Left lung (tissue), 4 donors: ENCODE measurements at regions not wholly inside any gene's neighbourhood (a gene's known extent, or its start where the extent isn't known, plus 50 kb on each side); places are given as distances from the start of the nearest gene placed in this dataset.

Experiments
- ATAC-seq: fragments of 200-7000 bp; cut with Tn5 transposase; one replicate; pipeline ENCODE4 v1.9.1; 2020; ENCODE audit warnings: moderate library complexity
- DNase-seq, 4 donors: peaks; one replicate each; pipeline ENCODE4 v3.0.0-alpha.2; 2013 to 2020
- H3K27ac ChIP-seq, 2 donors: fragments of 200-600 bp; sonication (generic) in 1 of 2; one replicate each; pipeline versions ENCODE4 v1.5.0 to v1.8.0; 2020 to 2021
- H3K27me3 ChIP-seq, 2 donors: fragments of 200-600 bp; sonication (generic) in 1 of 2; one replicate each; pipeline versions ENCODE4 v1.5.0 to v1.8.0; 2020 to 2021
- H3K36me3 ChIP-seq, 2 donors: fragments of 200-600 bp; sonication (generic) in 1 of 2; one replicate each; pipeline versions ENCODE4 v1.5.0 to v1.8.0; 2020 to 2021
- H3K4me1 ChIP-seq, 2 donors: fragments of 200-600 bp; one replicate each; pipeline ENCODE4 v1.8.0; 2021
- H3K4me3 ChIP-seq, 2 donors: fragments of 200-600 bp; sonication (generic) in 1 of 2; one replicate each; pipeline versions ENCODE4 v1.5.0 to v1.8.0; 2020 to 2021; ENCODE audit warnings: mild to moderate bottlenecking in 1 of 2
- H3K9me3 ChIP-seq, 2 donors: fragments of 200-600 bp; sonication (generic) in 1 of 2; one replicate each; pipeline versions ENCODE4 v1.5.0 to v1.8.0; 2020 to 2021
- intact Hi-C, 2 donors: fragments of 100-400 bp; cut with DNase I; formaldehyde crosslinking; loops; one replicate each; pipeline versions ENCODE4 v1.11.2 to v1.14.2; 2022
- TF ChIP-seq, protein P1 (sequence below), 2 donors: fragments of 200-600 bp; sonication (generic) in 1 of 2; IDR thresholded peaks; one replicate each; pipeline versions ENCODE4 v1.5.0 to v1.8.0; 2021; ENCODE audit warnings: antibody characterized with exemption in 2 of 2
- donor health status: DM: no; HTN: yes; CAD: no.
- donor health status: DM: no; HTN: no; CAD: no.

DNA sequence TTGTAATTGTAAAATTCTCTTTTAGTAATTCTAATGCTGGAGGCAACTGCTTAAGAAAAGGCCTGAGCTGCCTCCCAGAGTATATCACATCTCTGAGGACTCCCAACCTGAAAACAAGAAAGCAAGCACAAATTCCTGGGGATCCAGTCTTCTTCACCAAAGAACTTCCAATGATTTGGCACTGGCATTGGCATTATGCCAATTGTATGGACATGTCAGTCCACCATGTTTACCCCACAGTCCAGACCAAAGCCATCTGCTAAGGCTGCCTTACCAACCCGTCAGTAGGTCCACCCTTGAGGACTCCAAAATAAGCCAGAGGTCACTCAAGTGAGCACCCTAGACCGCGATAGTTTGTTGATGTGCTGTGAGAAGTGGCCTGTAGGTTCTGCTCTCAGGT is 263.1 kb downstream of the RND3 start:
- H3K27ac ChIP-seq, result no peak overlapping the region
- no peak for DNase-seq
- H3K27me3 ChIP-seq, result no peaks in the 10 kb centered on the region
- H3K4me1 ChIP-seq, result no peaks in the 10 kb centered on the region
- TF ChIP-seq, protein P1, sequence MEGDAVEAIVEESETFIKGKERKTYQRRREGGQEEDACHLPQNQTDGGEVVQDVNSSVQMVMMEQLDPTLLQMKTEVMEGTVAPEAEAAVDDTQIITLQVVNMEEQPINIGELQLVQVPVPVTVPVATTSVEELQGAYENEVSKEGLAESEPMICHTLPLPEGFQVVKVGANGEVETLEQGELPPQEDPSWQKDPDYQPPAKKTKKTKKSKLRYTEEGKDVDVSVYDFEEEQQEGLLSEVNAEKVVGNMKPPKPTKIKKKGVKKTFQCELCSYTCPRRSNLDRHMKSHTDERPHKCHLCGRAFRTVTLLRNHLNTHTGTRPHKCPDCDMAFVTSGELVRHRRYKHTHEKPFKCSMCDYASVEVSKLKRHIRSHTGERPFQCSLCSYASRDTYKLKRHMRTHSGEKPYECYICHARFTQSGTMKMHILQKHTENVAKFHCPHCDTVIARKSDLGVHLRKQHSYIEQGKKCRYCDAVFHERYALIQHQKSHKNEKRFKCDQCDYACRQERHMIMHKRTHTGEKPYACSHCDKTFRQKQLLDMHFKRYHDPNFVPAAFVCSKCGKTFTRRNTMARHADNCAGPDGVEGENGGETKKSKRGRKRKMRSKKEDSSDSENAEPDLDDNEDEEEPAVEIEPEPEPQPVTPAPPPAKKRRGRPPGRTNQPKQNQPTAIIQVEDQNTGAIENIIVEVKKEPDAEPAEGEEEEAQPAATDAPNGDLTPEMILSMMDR (IDR thresholded peaks at IDR 0.05), result no peak
- intact Hi-C loops, result no loop called here
- ATAC-seq, result no peak
- no peaks in the 10 kb centered on the region for H3K9me3 ChIP-seq
- H3K4me3 ChIP-seq, result no peak overlapping the region
- no peaks in the 10 kb centered on the region for H3K36me3 ChIP-seq

DNA sequence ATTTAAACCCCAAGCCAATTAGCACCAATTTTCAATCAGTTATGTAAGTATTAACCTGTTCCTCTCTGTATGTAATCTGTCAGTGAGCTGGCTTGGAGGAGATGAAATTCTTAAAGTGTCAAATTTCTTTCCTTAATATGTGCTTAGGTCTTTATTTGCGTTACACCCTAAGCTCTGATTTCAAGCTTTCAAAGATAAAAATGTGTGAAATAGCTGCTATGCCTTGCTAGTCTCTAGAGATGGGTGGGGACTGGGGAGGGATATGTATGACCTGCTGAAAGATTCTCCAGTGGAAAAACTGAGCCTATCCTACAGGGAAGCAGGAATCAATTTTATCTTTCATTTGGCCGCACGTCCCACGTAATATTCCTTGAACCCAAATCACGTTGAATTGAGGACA is 264.5 kb downstream of the RND3 start:
- intact Hi-C loops, result no loop called here
- H3K36me3 ChIP-seq, result no peaks in the 10 kb centered on the region
- DNase-seq, result no peak
- no peaks in the 10 kb centered on the region for H3K4me1 ChIP-seq
- ATAC-seq, result no peak
- no peaks in the 10 kb centered on the region for H3K9me3 ChIP-seq
- no peak overlapping the region for H3K4me3 ChIP-seq
- no peak overlapping the region for H3K27ac ChIP-seq
- TF ChIP-seq, protein P1 (IDR thresholded peaks at IDR 0.05), result no peak
- H3K27me3 ChIP-seq, result no peaks in the 10 kb centered on the region

DNA sequence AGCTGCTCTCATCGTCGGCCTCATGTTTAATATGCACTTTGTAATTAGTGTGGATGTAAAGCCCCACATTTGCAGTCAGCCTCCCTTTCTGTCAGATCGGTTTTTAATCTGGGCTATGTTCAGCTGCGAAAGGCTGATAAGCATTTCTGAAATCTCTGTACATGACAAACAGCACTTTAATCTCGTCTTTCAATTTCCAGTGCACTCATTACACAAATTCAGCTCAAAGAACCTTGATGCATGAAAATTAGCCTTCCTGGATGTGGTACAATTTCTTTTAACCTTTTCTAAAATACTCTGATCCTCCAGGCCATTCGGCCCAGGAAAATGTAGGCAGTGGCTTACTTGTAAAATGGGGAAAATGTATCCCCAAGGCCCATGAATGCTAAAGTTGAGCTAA is 265.1 kb downstream of the RND3 start:
- Histone ChIP-seq H3K36me3 (no peaks in the 10 kb centered on the region), H3K27me3 (no peaks in the 10 kb centered on the region), H3K27ac (no peak overlapping the region), H3K9me3 (no peaks in the 10 kb centered on the region), H3K4me1 (no peaks in the 10 kb centered on the region), H3K4me3 (no peak overlapping the region)
- DNase-seq, result no peak
- TF ChIP-seq, protein P1 (IDR thresholded peaks at IDR 0.05), result no peak
- intact Hi-C loops, result no loop called here
- no peak for ATAC-seq

DNA sequence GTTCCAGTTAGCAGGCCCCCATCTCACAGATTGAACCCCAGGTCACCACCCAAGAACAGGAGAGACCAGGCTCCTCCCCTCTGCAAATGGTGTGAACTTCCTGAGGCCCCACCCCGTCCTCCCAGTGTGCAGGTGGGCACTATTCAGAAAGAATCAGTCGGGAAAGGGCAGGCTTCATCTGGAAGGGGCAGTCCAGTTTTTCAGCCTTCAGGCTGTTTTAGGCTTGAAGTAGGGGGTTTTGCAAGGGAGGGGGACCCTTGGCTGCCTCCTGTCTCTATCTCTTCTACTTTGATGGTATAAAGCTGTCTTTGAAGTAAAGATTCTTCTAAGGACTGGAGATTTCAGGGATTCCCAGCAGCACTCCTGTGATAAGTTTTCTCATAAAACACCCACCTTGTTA is 267.6 kb downstream of the RND3 start:
- H3K36me3 ChIP-seq, result no peaks in the 10 kb centered on the region
- TF ChIP-seq, protein P1 (IDR thresholded peaks at IDR 0.05), result no peak
- intact Hi-C loops, result no loop called here
- no peak overlapping the region for H3K27ac ChIP-seq
- DNase-seq, result no peak
- no peak overlapping the region for H3K4me3 ChIP-seq
- H3K9me3 ChIP-seq, result no peaks in the 10 kb centered on the region
- ATAC-seq, result no peak
- H3K27me3 ChIP-seq, result no peaks in the 10 kb centered on the region
- H3K4me1 ChIP-seq, result no peaks in the 10 kb centered on the region

DNA sequence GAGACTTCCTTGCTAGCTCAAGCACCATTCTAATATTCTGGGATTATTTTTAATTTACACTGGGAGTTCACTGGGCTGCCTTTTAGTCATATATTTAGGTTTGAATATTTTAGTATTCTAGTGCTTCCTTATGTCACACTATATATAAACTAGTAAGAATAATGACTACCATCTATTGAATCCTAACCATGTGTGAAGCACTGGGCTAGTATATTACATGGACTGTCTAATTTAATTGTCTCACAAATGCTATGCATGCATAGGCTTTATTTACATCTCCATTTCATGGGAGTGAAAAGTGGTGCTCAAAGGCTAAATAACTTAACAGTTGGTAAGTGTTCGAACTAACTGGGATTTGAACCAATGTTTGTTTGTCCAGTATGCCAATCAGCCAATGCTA is 272.4 kb downstream of the RND3 start:
- no peaks in the 10 kb centered on the region for H3K36me3 ChIP-seq
- DNase-seq (no peak), ATAC-seq (no peak)
- H3K27ac ChIP-seq, result no peak overlapping the region
- no peaks in the 10 kb centered on the region for H3K27me3 ChIP-seq
- no peak overlapping the region for H3K4me3 ChIP-seq
- TF ChIP-seq, protein P1 (IDR thresholded peaks at IDR 0.05), result no peak
- no peaks in the 10 kb centered on the region for H3K9me3 ChIP-seq
- H3K4me1 ChIP-seq, result no peaks in the 10 kb centered on the region
- intact Hi-C loops, result no loop called here
